GM12878 (cell line): ENCODE measurements at regions not wholly inside any gene's neighbourhood (a gene's known extent, or its start where the extent isn't known, plus 50 kb on each side); places are given as distances from the start of the nearest gene placed in this dataset.

ENCODE experiments used
- ATAC-seq: fragments of 200-7000 bp; cut with Tn5 transposase; 3 replicates; pipeline ENCODE4 v1.9.1; 2020; ENCODE audit warnings: mild to moderate bottlenecking, moderate library complexity
- BruUV-seq: library from RNA; stranded (reverse); fragments of 400-500 nt; replicated peaks from 2 replicates; lab custom pipeline; 2021; lab: Mats Ljungman, UMichigan
- CTCF ChIA-PET: fragments of 300-600 bp; sonication (Branson Sonifier 250); formaldehyde crosslinking; extraction: SDS; loops from one replicate; lab custom pipeline; 2021; ENCODE audit warnings: inconsistent platforms; lab: Yijun Ruan, JAX
- POLR2A ChIA-PET: fragments of 350-600 bp; formaldehyde crosslinking; extraction: SDS; loops from one replicate; lab custom pipeline; 2021; ENCODE audit warnings: inconsistent platforms; lab: Charles Lee
- RAD21 ChIA-PET: fragments of 300-600 bp; sonication (Branson Sonifier 250); formaldehyde crosslinking; loops from one replicate; lab custom pipeline; 2023; ENCODE audit warnings: antibody characterized with exemption; ENCODE audit not compliant: unreplicated experiment; lab: Charles Lee
- SMC1A ChIA-PET: fragments of 300-600 bp; sonication (Branson Sonifier 250); formaldehyde crosslinking; loops from one replicate; lab custom pipeline; 2023; ENCODE audit not compliant: unreplicated experiment, uncharacterized antibody; lab: Charles Lee
- DNase-seq: peaks from one replicate; pipeline ENCODE4 v3.0.0-alpha.2; 2011; ENCODE audit warnings: low read depth, low spot score
- FAIRE-seq: peaks from 3 replicates; lab custom pipeline; 2011; peaks lifted over from hg19 to GRCh38; lab: Jason Lieb, UNC
- H2AFZ ChIP-seq: 2 replicates; pipeline ENCODE4 v1.6.0; 2011; ENCODE audit warnings: low read depth, low read length, control low read depth; ENCODE audit not compliant: control insufficient read depth
- H3K27ac ChIP-seq: 2 replicates; pipeline ENCODE4 v1.5.1; 2011; ENCODE audit warnings: control low read depth; ENCODE audit not compliant: control insufficient read depth, insufficient read depth
- H3K27me3 ChIP-seq, 2 experiments: replicated peaks in 1 of 2; 2 replicates each; pipeline versions ENCODE4 v1.6.0 to v1.6.1; 2011; ENCODE audit warnings: low read length in 1 of 2; ENCODE audit not compliant: control insufficient read depth in 2 of 2, insufficient read depth in 2 of 2
- H3K36me3 ChIP-seq, 2 experiments: 2 replicates each; pipeline ENCODE4 v1.5.1; 2011; ENCODE audit warnings: low read length in 1 of 2; ENCODE audit not compliant: control insufficient read depth in 2 of 2, insufficient read depth in 2 of 2
- H3K4me1 ChIP-seq: 2 replicates; pipeline ENCODE4 v1.6.1; 2011; ENCODE audit warnings: mild to moderate bottlenecking, low read length, moderate library complexity, mixed read lengths; ENCODE audit not compliant: control insufficient read depth, insufficient read depth
- H3K4me2 ChIP-seq: 2 replicates; pipeline ENCODE4 v1.6.0; 2011; ENCODE audit warnings: control low read depth; ENCODE audit not compliant: control insufficient read depth, insufficient read depth
- H3K4me3 ChIP-seq: fragments of 200-600 bp; sonication (generic); 2 replicates; pipeline ENCODE4 v1.5.1; 2016
- H3K79me2 ChIP-seq: 2 replicates; pipeline ENCODE4 v1.6.0; 2011; ENCODE audit warnings: low read length; ENCODE audit not compliant: control insufficient read depth, insufficient read depth
- H3K9ac ChIP-seq: 2 replicates; pipeline ENCODE4 v1.8.0; 2011; ENCODE audit warnings: low read length, control low read depth, mixed read lengths; ENCODE audit not compliant: control insufficient read depth, insufficient read depth
- H3K9me3 ChIP-seq: replicated peaks from 3 replicates; pipeline ENCODE4 v1.5.1; 2011; ENCODE audit warnings: mild to moderate bottlenecking, low read length; ENCODE audit not compliant: control insufficient read depth, insufficient read depth
- H4K20me1 ChIP-seq: 2 replicates; pipeline ENCODE4 v1.6.0; 2011; ENCODE audit not compliant: control insufficient read depth, insufficient read depth
- ASH2L ChIP-seq: fragments of 300-600, 200-600 bp; sonication (generic); IDR thresholded peaks from 2 replicates; pipeline ENCODE4 v1.6.1; 2017; ENCODE audit warnings: low read depth, mild to moderate bottlenecking, borderline replicate concordance
- CTCF ChIP-seq, 3 experiments: IDR thresholded peaks in 2 of 3; conservative IDR thresholded peaks in 1 of 3; 2 replicates each; pipeline ENCODE4 v1.5.1; 2011; ENCODE audit warnings: low read depth in 3 of 3, low read length in 3 of 3, mild to moderate bottlenecking in 3 of 3, control low read depth in 2 of 3, moderate library complexity in 2 of 3, inconsistent platforms in 1 of 3, mixed read lengths in 1 of 3; ENCODE audit not compliant: control insufficient read depth in 2 of 3, insufficient read depth in 1 of 3; ENCODE audit errors: extremely low read depth in 1 of 3
- E4F1 ChIP-seq: fragments of 450-650 bp; IDR thresholded peaks from 2 replicates; pipeline ENCODE4 v1.6.1; 2018; ENCODE audit warnings: borderline replicate concordance, mild to moderate bottlenecking; ENCODE audit not compliant: partially characterized antibody
- EGR1 ChIP-seq, 2 experiments: IDR thresholded peaks; 1 replicate in 1 of 2; 2 replicates in 1 of 2; pipeline ENCODE4 v1.6.1; 2011 to 2012; ENCODE audit warnings: low read depth in 2 of 2, low read length in 2 of 2, borderline replicate concordance in 1 of 2, mild to moderate bottlenecking in 1 of 2, moderate library complexity in 1 of 2
- EZH2 ChIP-seq: IDR thresholded peaks from 2 replicates; pipeline ENCODE4 v1.6.1; 2012; ENCODE audit warnings: low read depth, mild to moderate bottlenecking, control low read depth, inconsistent platforms, low read length, borderline replicate concordance; ENCODE audit not compliant: control insufficient read depth
- IRF3 ChIP-seq: fragments of 450-650 bp; IDR thresholded peaks from 2 replicates; pipeline ENCODE4 v1.6.1; 2014; ENCODE audit warnings: mild to moderate bottlenecking
- KAT2A ChIP-seq: conservative IDR thresholded peaks from 2 replicates; pipeline ENCODE4 v1.6.1; 2011; ENCODE audit warnings: low read depth, low read length; ENCODE audit not compliant: control insufficient read depth
- MLLT1 ChIP-seq: fragments of 450-650 bp; IDR thresholded peaks from 2 replicates; pipeline ENCODE4 v1.6.1; 2016; ENCODE audit warnings: mild to moderate bottlenecking
- MXI1 ChIP-seq: fragments of 150-350 bp; IDR thresholded peaks from 2 replicates; pipeline ENCODE4 v1.6.1; 2011; ENCODE audit warnings: low read depth, mild to moderate bottlenecking, inconsistent platforms, low read length, improper control_type of control experiment
- PAX8 ChIP-seq: fragments of 450-650 bp; IDR thresholded peaks from 2 replicates; pipeline ENCODE4 v1.6.1; 2017; ENCODE audit warnings: mild to moderate bottlenecking, moderate library complexity
- WRNIP1 ChIP-seq: IDR thresholded peaks from 2 replicates; pipeline ENCODE4 v1.6.1; 2011; ENCODE audit warnings: low read depth, low read length, improper control_type of control experiment, borderline replicate concordance
- ZBTB40 ChIP-seq: fragments of 450-650 bp; IDR thresholded peaks from 2 replicates; pipeline ENCODE4 v1.6.1; 2016; ENCODE audit warnings: mild to moderate bottlenecking, moderate library complexity, borderline replicate concordance
- WGBS: methylation state at CpG from one replicate; pipeline ENCODE4 v1.1.6; 2016; ENCODE audit warnings: low lambda C conversion rate; ENCODE audit not compliant: insufficient replicate concordance, insufficient coverage; ENCODE audit errors: missing lambda C conversion rate; 5-methylcytosine and 5-hydroxymethylcytosine counted together
- in situ Hi-C: fragments of 300-500 bp; cut with MboI; formaldehyde crosslinking; loops from 9 replicates; pipeline ENCODE4 v1.14.3; 2018; ENCODE audit warnings: mixed read lengths
- intact Hi-C: fragments of 100-400 bp; cut with micrococcal nuclease; formaldehyde crosslinking; loops from one replicate; pipeline ENCODE4 v1.14.2; 2022; ENCODE audit not compliant: unreplicated experiment

GRCh38 chr2:128488434-128488833, 169.8 kb upstream of the HS6ST1 start:
- intact Hi-C loops, result no loop called here
- Histone ChIP-seq H3K27ac (no peak overlapping the region), H3K79me2 (no peaks in the 10 kb centered on the region), H3K9me3 (no peaks in the 10 kb centered on the region), H3K4me2 (no peak overlapping the region), H3K4me3 (no peak overlapping the region), H3K4me1 (no peaks in the 10 kb centered on the region), H3K27me3 (peaks cover 0 to 3% of the 10 kb centered on the region in 2 experiments; a peak in 1 of 4 replicates), H4K20me1 (no peaks in the 10 kb centered on the region), H3K9ac (no peak overlapping the region), H3K36me3 (no peaks in the 10 kb centered on the region), H2AFZ (no peak overlapping the region)
- POLR2A ChIA-PET, result no interaction called here
- RAD21 ChIA-PET, result no interaction called here
- ATAC-seq (no peak), FAIRE-seq (no peak), DNase-seq (no peak)
- in situ Hi-C loops, result no loop called here
- WGBS, result 37% methylated on average over 2 of the region's 2 CpGs
- CTCF ChIA-PET, result no interaction called here
- SMC1A ChIA-PET, result no interaction called here
- no TSS peak for BruUV-seq
- TF ChIP-seq MXI1 (no peak), E4F1 (no peak), WRNIP1 (no peak), KAT2A (no peak), EGR1 (IDR thresholded peaks at IDR 0.05; ENCODE audit: borderline replicate concordance in 1 of 2, low read depth in 2 of 2, low read length in 2 of 2) (no peak), CTCF (IDR thresholded peaks at IDR 0.05 in 2 of 3, conservative IDR thresholded peaks at IDR 0.05 in 1 of 3; ENCODE audit: control insufficient read depth in 2 of 3, extremely low read depth in 1 of 3, insufficient read depth in 1 of 3, low read depth in 3 of 3, low read length in 3 of 3) (no peak), EZH2 (no peak), ASH2L (no peak), IRF3 (no peak), ZBTB40 (no peak), PAX8 (no peak), MLLT1 (no peak)
